Endodermal cell (in vitro differentiated cells): ENCODE measurements at regions not wholly inside any gene's neighbourhood (a gene's known extent, or its start where the extent isn't known, plus 50 kb on each side); places are given as distances from the start of the nearest gene placed in this dataset.

Source experiments
- DNase-seq: peaks from one replicate; pipeline ENCODE4 v3.0.0-alpha.2; 2017
- H3K27ac ChIP-seq: 2 replicates; pipeline ENCODE4 v1.5.1; 2013; ENCODE audit warnings: mild to moderate bottlenecking, low read depth, low read length, moderate library complexity
- H3K27me3 ChIP-seq: 2 replicates; pipeline ENCODE4 v1.6.1; 2013; ENCODE audit warnings: mild to moderate bottlenecking, low read length, moderate library complexity; ENCODE audit not compliant: insufficient read depth, control insufficient read depth, poor library complexity, severe bottlenecking
- H3K36me3 ChIP-seq: 2 replicates; pipeline ENCODE4 v1.7.0; 2013; ENCODE audit warnings: mild to moderate bottlenecking, low read length, moderate library complexity; ENCODE audit not compliant: control insufficient read depth, insufficient read depth
- H3K4me1 ChIP-seq: one replicate; pipeline ENCODE4 v1.7.0; 2013; ENCODE audit warnings: low read length; ENCODE audit not compliant: control insufficient read depth, insufficient read depth
- H3K4me3 ChIP-seq: 2 replicates; pipeline ENCODE4 v1.5.1; 2013; ENCODE audit warnings: mild to moderate bottlenecking, low read length, moderate library complexity
- H3K9ac ChIP-seq: 2 replicates; pipeline ENCODE4 v1.6.1; 2013; ENCODE audit warnings: mild to moderate bottlenecking, low read length, moderate library complexity; ENCODE audit not compliant: poor library complexity, severe bottlenecking; ENCODE audit errors: extremely low read depth
- H3K9me3 ChIP-seq: 2 replicates; pipeline ENCODE4 v1.6.1; 2013; ENCODE audit warnings: mild to moderate bottlenecking, low read length, moderate library complexity; ENCODE audit not compliant: control insufficient read depth
- H3K27ac Mint-ChIP-seq: 2 replicates; pipeline ENCODE4 v1.8.0; 2020; ENCODE audit warnings: mixed read lengths
- H3K27me3 Mint-ChIP-seq: 2 replicates; pipeline ENCODE4 v1.8.0; 2021; ENCODE audit warnings: mild to moderate bottlenecking, mixed read lengths; ENCODE audit not compliant: insufficient read depth
- H3K36me3 Mint-ChIP-seq: 2 replicates; pipeline ENCODE4 v1.8.0; 2020; ENCODE audit warnings: low read depth, mixed read lengths
- H3K4me1 Mint-ChIP-seq: 2 replicates; pipeline ENCODE4 v1.8.0; 2020; ENCODE audit warnings: mixed read lengths
- H3K4me3 Mint-ChIP-seq: 2 replicates; pipeline ENCODE4 v1.8.0; 2020; ENCODE audit warnings: mild to moderate bottlenecking, moderate library complexity, mixed read lengths
- H3K9me3 Mint-ChIP-seq: 2 replicates; pipeline ENCODE4 v1.8.0; 2020; ENCODE audit warnings: mild to moderate bottlenecking, mixed read lengths
- CTCF ChIP-seq: fragments of 200-600 bp; sonication (generic); conservative IDR thresholded peaks from 2 replicates; pipeline ENCODE4 v1.5.0; 2021; ENCODE audit warnings: antibody characterized with exemption, mild to moderate bottlenecking
- WGBS, 2 experiments: methylation state at CpG; one replicate each; pipeline versions ENCODE4 v1.1.5 to v1.1.7; 2013; ENCODE audit warnings: missing lambda C conversion rate in 2 of 2, mixed read lengths in 1 of 2; ENCODE audit not compliant: insufficient coverage in 1 of 2, insufficient read length in 1 of 2; 5-methylcytosine and 5-hydroxymethylcytosine counted together

- TF ChIP-seq CTCF = no peak
- Histone ChIP-seq H3K9me3 (no peaks in the 10 kb centered on the region), H3K9ac (no peak overlapping the region), H3K36me3 (no peaks in the 10 kb centered on the region), H3K4me1 (no peaks in the 10 kb centered on the region), H3K27me3 (no peaks in the 10 kb centered on the region), H3K4me3 (no peak overlapping the region), H3K27ac (no peak overlapping the region)
- WGBS, 2 experiments = 91 to 100% methylated on average over 7 to 13 of the region's 13 CpGs
- H3K27ac Mint-ChIP-seq = no peak overlapping the region
- peaks cover 7% of the 10 kb centered on the region for H3K4me1 Mint-ChIP-seq
- DNase-seq = no peak
- no peaks in the 10 kb centered on the region for H3K27me3 Mint-ChIP-seq
- no peak overlapping the region for H3K4me3 Mint-ChIP-seq
- peaks cover 3% of the 10 kb centered on the region for H3K9me3 Mint-ChIP-seq
- no peaks in the 10 kb centered on the region for H3K36me3 Mint-ChIP-seq
These were observed 420.9 kb downstream of the IRX2 start for GRCh38 chr5:2330325-2331130.

GRCh38 chr5:2329741-2330140 lies 421.7 kb downstream of the IRX2 start:
- TF ChIP-seq CTCF = no peak
- Histone ChIP-seq H3K9me3 (no peaks in the 10 kb centered on the region), H3K27me3 (no peaks in the 10 kb centered on the region), H3K9ac (no peak overlapping the region), H3K36me3 (no peaks in the 10 kb centered on the region), H3K27ac (no peak overlapping the region), H3K4me3 (no peak overlapping the region), H3K4me1 (no peaks in the 10 kb centered on the region)
- H3K27ac Mint-ChIP-seq = no peak overlapping the region
- peaks cover 2% of the 10 kb centered on the region for H3K4me1 Mint-ChIP-seq
- no peak for DNase-seq
- H3K4me3 Mint-ChIP-seq = no peak overlapping the region
- no peaks in the 10 kb centered on the region for H3K36me3 Mint-ChIP-seq
- no peaks in the 10 kb centered on the region for H3K27me3 Mint-ChIP-seq
- H3K9me3 Mint-ChIP-seq = peaks cover 3% of the 10 kb centered on the region
- WGBS, 2 experiments = 88 to 90% methylated on average over 8 to 12 of the region's 12 CpGs

DNA sequence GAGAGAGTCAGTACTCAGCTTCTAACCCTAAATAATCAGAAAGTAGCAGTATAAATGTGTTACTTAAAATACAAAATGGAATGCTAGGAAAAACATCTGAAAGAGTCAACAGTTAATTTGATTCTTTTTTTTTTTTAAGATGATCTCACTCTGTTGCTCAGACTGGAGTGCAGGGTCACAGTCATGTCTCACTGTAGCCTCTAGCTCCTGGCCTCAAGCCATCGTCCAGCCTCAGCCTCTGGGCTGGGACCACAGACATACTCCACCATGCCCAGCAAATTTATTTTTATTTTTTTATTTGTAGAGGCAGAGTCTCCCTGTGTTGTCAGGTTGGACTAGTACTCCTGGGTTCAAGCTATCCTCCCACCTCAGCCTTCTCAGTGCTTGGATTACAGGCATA lies 424.9 kb downstream of the IRX2 start:
- Mint-ChIP-seq H3K9me3 (no peaks in the 10 kb centered on the region), H3K27me3 (no peaks in the 10 kb centered on the region), H3K4me1 (no peaks in the 10 kb centered on the region), H3K36me3 (no peaks in the 10 kb centered on the region), H3K27ac (no peak overlapping the region), H3K4me3 (no peak overlapping the region)
- DNase-seq = no peak
- no peaks in the 10 kb centered on the region for H3K27me3 ChIP-seq
- H3K36me3 ChIP-seq = no peaks in the 10 kb centered on the region
- H3K4me1 ChIP-seq = no peaks in the 10 kb centered on the region
- H3K4me3 ChIP-seq = no peak overlapping the region
- no peak overlapping the region for H3K27ac ChIP-seq
- 92% methylated on average over 1 of the region's 1 CpG; no CpG with 5 or more reads in 1 of the 2 experiments for WGBS, 2 experiments
- H3K9me3 ChIP-seq = no peaks in the 10 kb centered on the region
- no peak overlapping the region for H3K9ac ChIP-seq
- no peak for TF ChIP-seq CTCF
